HEK293T (cell line): ENCODE measurements at regions not wholly inside any gene's neighbourhood (a gene's known extent, or its start where the extent isn't known, plus 50 kb on each side); places are given as distances from the start of the nearest gene placed in this dataset.

Source experiments
- BHLHE40 ChIP-seq: fragments of 450-650 bp; IDR thresholded peaks from 2 replicates; pipeline ENCODE4 v1.6.1; 2016; ENCODE audit warnings: mild to moderate bottlenecking, moderate library complexity, borderline replicate concordance
- CTBP1 ChIP-seq: fragments of 450-650 bp; IDR thresholded peaks from 2 replicates; pipeline ENCODE4 v1.6.1; 2016; ENCODE audit warnings: borderline replicate concordance
- FOXA1 ChIP-seq: fragments of 450-650 bp; IDR thresholded peaks from 2 replicates; pipeline ENCODE4 v1.6.1; 2016; ENCODE audit warnings: mild to moderate bottlenecking
- FOXK2 ChIP-seq: fragments of 450-650 bp; IDR thresholded peaks from 2 replicates; pipeline ENCODE4 v1.6.1; 2016; ENCODE audit warnings: mild to moderate bottlenecking
- FOXM1 ChIP-seq: fragments of 450-650 bp; IDR thresholded peaks from 2 replicates; pipeline ENCODE4 v1.6.1; 2017; ENCODE audit warnings: mild to moderate bottlenecking, borderline replicate concordance
- HDGF ChIP-seq: fragments of 450-650 bp; IDR thresholded peaks from 2 replicates; pipeline ENCODE4 v1.6.1; 2017; ENCODE audit warnings: antibody characterized with exemption, borderline replicate concordance
- LEF1 ChIP-seq: fragments of 450-650 bp; IDR thresholded peaks from 2 replicates; pipeline ENCODE4 v1.6.1; 2017; ENCODE audit warnings: mild to moderate bottlenecking, borderline replicate concordance
- NFRKB ChIP-seq: fragments of 450-650 bp; IDR thresholded peaks from 2 replicates; pipeline ENCODE4 v1.6.1; 2016; ENCODE audit warnings: mild to moderate bottlenecking, moderate library complexity
- SP1 ChIP-seq: fragments of 450-650 bp; IDR thresholded peaks from 2 replicates; pipeline ENCODE4 v1.6.1; 2017
- SUZ12 ChIP-seq: fragments of 450-650 bp; IDR thresholded peaks from 2 replicates; pipeline ENCODE4 v1.6.1; 2016; ENCODE audit warnings: mild to moderate bottlenecking
- ZNF384 ChIP-seq: fragments of 450-650 bp; IDR thresholded peaks from 2 replicates; pipeline ENCODE4 v1.6.1; 2016

- TF ChIP-seq HDGF (no peak), FOXK2 (no peak), LEF1 (no peak), FOXA1 (no peak), NFRKB (no peak), ZNF384 (no peak), FOXM1 (no peak), CTBP1 (no peak), SP1 (no peak), BHLHE40 (no peak), SUZ12 (no peak)
These were observed 353.6 kb downstream of the DEPDC1B start for GRCh38 chr5:60346393-60346792.
